H1 (cell line): ENCODE measurements at regions not wholly inside any gene's neighbourhood (a gene's known extent, or its start where the extent isn't known, plus 50 kb on each side); places are given as distances from the start of the nearest gene placed in this dataset.

Source experiments
- CTCF ChIA-PET: fragments of 300-600 bp; sonication (Branson Sonifier 250); formaldehyde crosslinking; loops from one replicate; lab custom pipeline; 2021; ENCODE audit not compliant: partially characterized antibody; lab: Charles Lee
- POLR2A ChIA-PET: fragments of 300-600 bp; sonication (Branson Sonifier 250); formaldehyde crosslinking; loops from one replicate; lab custom pipeline; 2021; ENCODE audit warnings: inconsistent platforms; ENCODE audit not compliant: partially characterized antibody; lab: Charles Lee
- DNase-seq, 2 experiments: peaks; one replicate each; pipeline versions ENCODE4 v3.0.0 to v3.0.0-alpha.2; 2010 to 2022; ENCODE audit warnings: low spot score in 2 of 2, low read depth in 1 of 2, mixed read lengths in 1 of 2
- FAIRE-seq: peaks from 2 replicates; lab custom pipeline; 2011; peaks lifted over from hg19 to GRCh38; lab: Jason Lieb, UNC
- H2AFZ ChIP-seq: 2 replicates; pipeline ENCODE4 v1.8.1; 2012; ENCODE audit warnings: low read length, inconsistent platforms
- H2AK5ac ChIP-seq: 2 replicates; pipeline ENCODE4 v1.6.1; 2013; ENCODE audit warnings: low read depth, low read length
- H2BK120ac ChIP-seq: replicated peaks from 2 replicates; pipeline ENCODE3; 2013; ENCODE audit warnings: low read depth, low read length, inconsistent platforms
- H2BK12ac ChIP-seq: 2 replicates; pipeline ENCODE4 v1.6.1; 2013; ENCODE audit warnings: low read depth, low read length
- H2BK15ac ChIP-seq: 2 replicates; pipeline ENCODE4 v1.6.1; 2013; ENCODE audit warnings: low read length
- H2BK20ac ChIP-seq: 2 replicates; pipeline ENCODE4 v1.6.1; 2013; ENCODE audit warnings: low read length
- H2BK5ac ChIP-seq: 2 replicates; pipeline ENCODE4 v1.6.1; 2013; ENCODE audit warnings: low read depth, low read length
- H3K14ac ChIP-seq: 2 replicates; pipeline ENCODE4 v1.6.1; 2013; ENCODE audit warnings: inconsistent platforms; ENCODE audit not compliant: insufficient read length
- H3K18ac ChIP-seq: 2 replicates; pipeline ENCODE4 v1.6.1; 2013; ENCODE audit warnings: low read length; ENCODE audit errors: extremely low read depth
- H3K23ac ChIP-seq: 2 replicates; pipeline ENCODE4 v1.6.1; 2013; ENCODE audit warnings: inconsistent platforms; ENCODE audit not compliant: insufficient read length
- H3K23me2 ChIP-seq: 2 replicates; pipeline ENCODE4 v1.6.1; 2013; ENCODE audit warnings: low read depth, low read length
- H3K27ac ChIP-seq: 2 replicates; pipeline ENCODE4 v1.6.1; 2011; ENCODE audit warnings: low read depth, low read length, inconsistent platforms
- H3K27me3 ChIP-seq, 4 experiments: replicated peaks in 1 of 4; 1 replicate in 1 of 4; 2 replicates in 3 of 4; pipeline versions ENCODE4 v1.6.1 to v1.8.1; 2011 to 2013; ENCODE audit warnings: low read length in 3 of 4, mild to moderate bottlenecking in 3 of 4, inconsistent platforms in 2 of 4, mixed read lengths in 2 of 4, moderate library complexity in 1 of 4; ENCODE audit not compliant: control insufficient read depth in 3 of 4, insufficient read depth in 3 of 4; ENCODE audit errors: extremely low read depth in 1 of 4
- H3K36me3 ChIP-seq, 4 experiments: 2 replicates each; pipeline versions ENCODE4 v1.6.1 to v1.8.1; 2011 to 2013; ENCODE audit warnings: mild to moderate bottlenecking in 4 of 4, low read length in 3 of 4, moderate library complexity in 2 of 4, control low read depth in 1 of 4, inconsistent platforms in 1 of 4; ENCODE audit not compliant: insufficient read depth in 4 of 4, control insufficient read depth in 2 of 4
- H3K4ac ChIP-seq: replicated peaks from 2 replicates; pipeline ENCODE3; 2013; ENCODE audit warnings: low read length, low read depth, mixed read lengths, inconsistent platforms; ENCODE audit not compliant: insufficient read length
- H3K4me1 ChIP-seq, 4 experiments: replicated peaks in 1 of 4; 1 replicate in 1 of 4; 2 replicates in 3 of 4; pipeline versions ENCODE4 v1.6.1 to v1.8.1; 2011 to 2013; ENCODE audit warnings: low read length in 3 of 4, inconsistent platforms in 2 of 4, mixed read lengths in 1 of 4; ENCODE audit not compliant: insufficient read depth in 4 of 4, control insufficient read depth in 3 of 4
- H3K4me2 ChIP-seq, 2 experiments: 2 replicates each; pipeline versions ENCODE4 v1.6.1 to v1.8.1; 2011 to 2013; ENCODE audit warnings: low read depth in 2 of 2, low read length in 2 of 2, control low read depth in 1 of 2, inconsistent platforms in 1 of 2, mild to moderate bottlenecking in 1 of 2; ENCODE audit not compliant: insufficient read depth in 1 of 2
- H3K4me3 ChIP-seq, 4 experiments: fragments of 200-600, 300-600 bp in 1 of 4; sonication (generic), shearing (Covaris generic), sonication (Bioruptor Twin) in 1 of 4; 2 replicates each; pipeline versions ENCODE4 v1.5.1 to v1.8.1; 2011 to 2016; ENCODE audit warnings: low read length in 4 of 4, low read depth in 3 of 4, control low read depth in 2 of 4, inconsistent platforms in 2 of 4, mild to moderate bottlenecking in 2 of 4, mixed read lengths in 1 of 4, moderate library complexity in 1 of 4; ENCODE audit not compliant: insufficient read depth in 2 of 4; ENCODE audit errors: extremely low read depth in 1 of 4
- H3K56ac ChIP-seq: replicated peaks from 2 replicates; pipeline ENCODE3; 2013; ENCODE audit warnings: low read depth, mild to moderate bottlenecking, mixed read lengths, low read length, inconsistent platforms; ENCODE audit not compliant: insufficient read length
- H3K79me1 ChIP-seq: 2 replicates; pipeline ENCODE4 v1.6.1; 2013; ENCODE audit warnings: low read depth, low read length, control low read depth
- H3K79me2 ChIP-seq, 2 experiments: 2 replicates each; pipeline versions ENCODE4 v1.6.1 to v1.8.1; 2012 to 2013; ENCODE audit warnings: low read length in 2 of 2, mild to moderate bottlenecking in 2 of 2, inconsistent platforms in 1 of 2; ENCODE audit not compliant: insufficient read depth in 2 of 2, control insufficient read depth in 1 of 2
- H3K9ac ChIP-seq, 4 experiments: replicated peaks in 1 of 4; 1 replicate in 1 of 4; 2 replicates in 3 of 4; pipeline versions ENCODE4 v1.6.1 to v1.8.1; 2011 to 2013; ENCODE audit warnings: low read depth in 3 of 4, low read length in 3 of 4, control low read depth in 2 of 4, mild to moderate bottlenecking in 2 of 4, moderate library complexity in 2 of 4, inconsistent platforms in 1 of 4; ENCODE audit errors: extremely low read depth in 1 of 4
- H3K9me3 ChIP-seq, 2 experiments: 2 replicates each; pipeline versions ENCODE4 v1.6.1 to v1.8.1; 2012 to 2013; ENCODE audit warnings: mild to moderate bottlenecking in 2 of 2, moderate library complexity in 2 of 2, control low read depth in 1 of 2, inconsistent platforms in 1 of 2, low read depth in 1 of 2, low read length in 1 of 2, mixed read lengths in 1 of 2; ENCODE audit not compliant: insufficient read depth in 2 of 2
- H4K20me1 ChIP-seq, 2 experiments: replicated peaks in 1 of 2; 2 replicates each; pipeline versions ENCODE3 to v1.8.1; 2011 to 2013; ENCODE audit warnings: inconsistent platforms in 2 of 2, low read length in 2 of 2, mild to moderate bottlenecking in 1 of 2; ENCODE audit not compliant: insufficient read depth in 2 of 2, control insufficient read depth in 1 of 2
- H4K5ac ChIP-seq: 2 replicates; pipeline ENCODE4 v1.6.1; 2013; ENCODE audit warnings: low read length, low read depth, mixed read lengths, inconsistent platforms; ENCODE audit not compliant: insufficient read length
- H4K8ac ChIP-seq: 2 replicates; pipeline ENCODE4 v1.8.0; 2013; ENCODE audit warnings: mild to moderate bottlenecking, moderate library complexity, low read length, inconsistent platforms; ENCODE audit not compliant: insufficient read depth; ENCODE audit errors: extremely low read depth
- H4K91ac ChIP-seq: replicated peaks from 2 replicates; pipeline ENCODE3; 2013; ENCODE audit warnings: low read length, mixed read lengths, inconsistent platforms; ENCODE audit not compliant: insufficient read length
- ATF2 ChIP-seq: IDR thresholded peaks from 2 replicates; pipeline ENCODE4 v1.6.1; 2012; ENCODE audit warnings: low read length, inconsistent platforms
- BACH1 ChIP-seq: IDR thresholded peaks from 2 replicates; pipeline ENCODE4 v1.6.1; 2012; ENCODE audit warnings: low read length, improper control_type of control experiment
- BRCA1 ChIP-seq: IDR thresholded peaks from 2 replicates; pipeline ENCODE4 v1.6.1; 2012; ENCODE audit warnings: low read depth, low read length, improper control_type of control experiment
- CHD2 ChIP-seq: IDR thresholded peaks from 2 replicates; pipeline ENCODE4 v1.6.1; 2012; ENCODE audit warnings: low read length, improper control_type of control experiment
- KDM4A ChIP-seq: IDR thresholded peaks from one replicate; pipeline ENCODE4 v1.7.1; 2012; ENCODE audit warnings: low read depth, mild to moderate bottlenecking, moderate library complexity, low read length, inconsistent platforms; ENCODE audit not compliant: severe bottlenecking
- MAX ChIP-seq: IDR thresholded peaks from 2 replicates; pipeline ENCODE4 v1.6.1; 2012; ENCODE audit warnings: inconsistent platforms
- NANOG ChIP-seq: IDR thresholded peaks from 2 replicates; pipeline ENCODE4 v1.6.1; 2011; ENCODE audit warnings: low read length, low read depth, mild to moderate bottlenecking, inconsistent platforms; ENCODE audit not compliant: insufficient read depth, poor library complexity, severe bottlenecking
- POLR2AphosphoS5 ChIP-seq: IDR thresholded peaks from 2 replicates; pipeline ENCODE4 v1.6.1; 2011; ENCODE audit warnings: low read depth, low read length
- RBBP5 ChIP-seq: IDR thresholded peaks from 2 replicates; pipeline ENCODE4 v1.7.1; 2012; ENCODE audit warnings: low read depth, mild to moderate bottlenecking, inconsistent platforms, low read length, moderate library complexity, borderline replicate concordance
- RXRA ChIP-seq: IDR thresholded peaks from 2 replicates; pipeline ENCODE4 v1.6.1; 2011; ENCODE audit warnings: low read depth, mild to moderate bottlenecking, low read length, moderate library complexity; ENCODE audit not compliant: insufficient read depth
- YY1 ChIP-seq: IDR thresholded peaks from 2 replicates; pipeline ENCODE4 v1.6.1; 2011; ENCODE audit warnings: low read depth, mild to moderate bottlenecking, low read length
- WGBS, 2 experiments: shearing (Covaris generic) in 1 of 2; methylation state at CpG; one replicate each; pipeline versions ENCODE4 v1.1.6 to v1.1.7; 2013 to 2015; ENCODE audit warnings: low lambda C conversion rate in 2 of 2, mixed read lengths in 2 of 2, inconsistent platforms in 1 of 2, low coverage in 1 of 2, missing lambda C conversion rate in 1 of 2; ENCODE audit not compliant: insufficient replicate concordance in 2 of 2, insufficient coverage in 1 of 2, insufficient read length in 1 of 2; ENCODE audit errors: extremely low coverage in 1 of 2, missing lambda C conversion rate in 1 of 2; 5-methylcytosine and 5-hydroxymethylcytosine counted together

- Histone ChIP-seq H3K79me2 (no peaks in the 10 kb centered on the region), H3K23ac (no peak overlapping the region), H3K4me3 (no peak overlapping the region), H4K8ac (no peak overlapping the region), H3K27me3 (no peaks in the 10 kb centered on the region), H3K18ac (no peak overlapping the region; the same call in 1 of the 2 replicates), H3K14ac (no peak overlapping the region), H2BK20ac (no peak overlapping the region), H2AK5ac (no peak overlapping the region), H2BK12ac (no peak overlapping the region), H2BK120ac (peak overlapping the region; percentile 50), H3K9ac (no peak overlapping the region), H4K20me1 (no peaks in the 10 kb centered on the region), H3K23me2 (no peaks in the 10 kb centered on the region; the same call in 1 of the 2 replicates), H3K36me3 (no peaks in the 10 kb centered on the region), H3K4me1 (peaks cover 0 to 17% (median 11%) of the 10 kb centered on the region in 4 experiments; a peak in 4 of 7 replicates), H2BK5ac (no peak overlapping the region), H2BK15ac (no peak overlapping the region), H3K4ac (no peak overlapping the region), H3K56ac (no peak overlapping the region), H3K9me3 (no peaks in the 10 kb centered on the region), H3K79me1 (no peaks in the 10 kb centered on the region), H2AFZ (peak overlapping the region; percentile 46; the same call in 1 of the 2 replicates), H3K4me2 (no peak overlapping the region; a peak in 1 of 4 replicates), H4K91ac (no peak overlapping the region), H3K27ac (no peak overlapping the region), H4K5ac (no peak overlapping the region)
- FAIRE-seq (no peak), DNase-seq (no peak)
- WGBS, 2 experiments: 86% methylated on average over 3 of the region's 3 CpGs; no CpG with 5 or more reads in 1 of the 2 experiments
- ChIA-PET CTCF (interaction anchor here (1.0 kb wide), 1 partner anchor 18 kb away, joined by 3 read pairs; no protein-coding TSS in a partner anchor), POLR2A (no interaction called here)
- TF ChIP-seq NANOG: no peak
- no peak for TF ChIP-seq POLR2AphosphoS5
- TF ChIP-seq BACH1: no peak
- no peak for TF ChIP-seq BRCA1
- TF ChIP-seq RXRA: no peak
- no peak for TF ChIP-seq KDM4A
- no peak for TF ChIP-seq YY1
- TF ChIP-seq MAX: no peak
- no peak for TF ChIP-seq ATF2
- TF ChIP-seq RBBP5: no peak
- TF ChIP-seq CHD2: no peak
Measured at GRCh38 chr3:181917027-181917426, 205.3 kb downstream of the SOX2 start.
